A673 (cell line): ENCODE measurements at regions not wholly inside any gene's neighbourhood (a gene's known extent, or its start where the extent isn't known, plus 50 kb on each side); places are given as distances from the start of the nearest gene placed in this dataset.

Source experiments
- BruUV-seq: library from RNA; stranded (reverse); fragments of 400-500 nt; replicated peaks from 2 replicates; lab custom pipeline; 2021; lab: Mats Ljungman, UMichigan
- CTCF ChIA-PET: fragments of 300-600 bp; sonication (Branson Sonifier 250); formaldehyde crosslinking; loops from one replicate; lab custom pipeline; 2022; ENCODE audit warnings: antibody characterized with exemption; lab: Charles Lee
- POLR2A ChIA-PET: fragments of 300-600 bp; sonication (Branson Sonifier 250); formaldehyde crosslinking; loops from one replicate; lab custom pipeline; 2022; ENCODE audit warnings: antibody characterized with exemption; ENCODE audit not compliant: low non-redundant PET; lab: Charles Lee
- DNase-seq: peaks from one replicate; pipeline ENCODE4 v3.0.0-alpha.2; 2015; ENCODE audit warnings: low spot score
- H3K27ac ChIP-seq: fragments of 200-600 bp; sonication (generic); 2 replicates; pipeline ENCODE4 v1.5.1; 2016; ENCODE audit warnings: mixed run types, low read depth, mild to moderate bottlenecking, mixed read lengths, antibody characterized with exemption, low read length; ENCODE audit not compliant: poor library complexity, severe bottlenecking
- H3K27me3 ChIP-seq: fragments of 200-600 bp; sonication (generic); replicated peaks from 2 replicates; pipeline ENCODE4 v1.6.1; 2017; ENCODE audit warnings: mixed run types, low read depth, mild to moderate bottlenecking, mixed read lengths, antibody characterized with exemption, low read length; ENCODE audit not compliant: insufficient read depth, poor library complexity
- H3K36me3 ChIP-seq: fragments of 200-600 bp; sonication (generic); 2 replicates; pipeline ENCODE4 v1.6.1; 2016; ENCODE audit warnings: mixed run types, mild to moderate bottlenecking, mixed read lengths, antibody characterized with exemption, low read length; ENCODE audit not compliant: insufficient read depth, poor library complexity, severe bottlenecking
- H3K4me1 ChIP-seq: fragments of 200-600 bp; sonication (generic); 2 replicates; pipeline ENCODE4 v1.6.1; 2017; ENCODE audit warnings: mixed run types, mild to moderate bottlenecking, mixed read lengths, antibody characterized with exemption, low read length; ENCODE audit not compliant: insufficient read depth, poor library complexity, severe bottlenecking
- H3K4me3 ChIP-seq: fragments of 200-600 bp; sonication (generic); 2 replicates; pipeline ENCODE4 v1.5.1; 2016; ENCODE audit warnings: low read depth, mixed run types, mild to moderate bottlenecking, mixed read lengths, low read length; ENCODE audit not compliant: poor library complexity, severe bottlenecking
- H3K9me3 ChIP-seq: fragments of 200-600 bp; sonication (generic); 2 replicates; pipeline ENCODE4 v1.6.1; 2016; ENCODE audit warnings: mixed run types, low read depth, mild to moderate bottlenecking, mixed read lengths, antibody characterized with exemption, low read length; ENCODE audit not compliant: poor library complexity, severe bottlenecking
- EZH2 ChIP-seq: fragments of 200-600 bp; sonication (generic); IDR thresholded peaks from 2 replicates; pipeline ENCODE4 v1.6.1; 2017; ENCODE audit warnings: borderline replicate concordance, low read depth, mild to moderate bottlenecking, mixed read lengths, antibody characterized with exemption, low read length; ENCODE audit not compliant: poor library complexity, severe bottlenecking
- intact Hi-C: fragments of 100-400 bp; cut with micrococcal nuclease; formaldehyde crosslinking; loops from one replicate; pipeline ENCODE4 v1.10.0; 2022; ENCODE audit not compliant: unreplicated experiment
- TF ChIP-seq, protein P1 (sequence below): fragments of 300-800, 200-600 bp; sonication (generic); conservative IDR thresholded peaks from 2 replicates; pipeline ENCODE4 v1.5.1; 2017; ENCODE audit warnings: low read depth, mild to moderate bottlenecking, antibody characterized with exemption, low read length, moderate library complexity, mixed read lengths

DNA sequence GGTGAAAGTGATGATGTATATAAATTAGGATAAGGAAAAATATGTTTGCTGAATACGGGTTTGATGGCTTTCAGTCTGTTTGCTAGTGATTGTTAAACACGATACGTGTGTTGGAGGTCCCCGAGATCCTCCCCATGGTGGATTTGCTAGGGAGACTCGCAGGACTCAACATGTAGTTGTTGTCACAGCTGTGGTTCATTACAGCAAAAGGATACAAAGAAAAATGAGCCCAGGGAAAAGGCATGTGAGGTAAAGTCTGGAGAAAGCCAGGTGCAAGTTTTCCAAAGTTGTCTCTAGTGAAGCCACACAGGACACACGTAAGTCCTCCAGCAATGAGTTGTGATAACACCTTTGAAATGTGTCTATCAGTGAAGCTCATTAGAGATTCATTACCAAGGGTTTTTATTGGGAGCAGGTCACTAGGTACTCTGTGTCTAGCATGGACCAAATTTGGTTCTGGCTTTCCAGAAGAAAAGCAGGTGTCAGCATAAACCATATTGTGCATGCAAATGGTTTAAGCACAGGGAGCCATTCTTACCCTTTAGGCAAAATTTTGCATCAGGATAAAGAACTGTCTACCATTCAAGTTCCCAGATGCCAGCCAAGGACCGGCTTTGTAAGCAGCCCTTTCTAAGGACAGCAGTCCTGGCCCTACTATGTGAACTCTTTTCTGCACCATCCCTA is 215.2 kb upstream of the WSCD1 start:
- Histone ChIP-seq H3K27ac (no peak overlapping the region), H3K27me3 (no peaks in the 10 kb centered on the region), H3K4me1 (no peaks in the 10 kb centered on the region), H3K36me3 (no peaks in the 10 kb centered on the region), H3K9me3 (no peaks in the 10 kb centered on the region), H3K4me3 (no peak overlapping the region)
- DNase-seq = no peak
- CTCF ChIA-PET = no interaction called here
- intact Hi-C loops = no loop called here
- BruUV-seq = no TSS peak
- TF ChIP-seq, protein P1, sequence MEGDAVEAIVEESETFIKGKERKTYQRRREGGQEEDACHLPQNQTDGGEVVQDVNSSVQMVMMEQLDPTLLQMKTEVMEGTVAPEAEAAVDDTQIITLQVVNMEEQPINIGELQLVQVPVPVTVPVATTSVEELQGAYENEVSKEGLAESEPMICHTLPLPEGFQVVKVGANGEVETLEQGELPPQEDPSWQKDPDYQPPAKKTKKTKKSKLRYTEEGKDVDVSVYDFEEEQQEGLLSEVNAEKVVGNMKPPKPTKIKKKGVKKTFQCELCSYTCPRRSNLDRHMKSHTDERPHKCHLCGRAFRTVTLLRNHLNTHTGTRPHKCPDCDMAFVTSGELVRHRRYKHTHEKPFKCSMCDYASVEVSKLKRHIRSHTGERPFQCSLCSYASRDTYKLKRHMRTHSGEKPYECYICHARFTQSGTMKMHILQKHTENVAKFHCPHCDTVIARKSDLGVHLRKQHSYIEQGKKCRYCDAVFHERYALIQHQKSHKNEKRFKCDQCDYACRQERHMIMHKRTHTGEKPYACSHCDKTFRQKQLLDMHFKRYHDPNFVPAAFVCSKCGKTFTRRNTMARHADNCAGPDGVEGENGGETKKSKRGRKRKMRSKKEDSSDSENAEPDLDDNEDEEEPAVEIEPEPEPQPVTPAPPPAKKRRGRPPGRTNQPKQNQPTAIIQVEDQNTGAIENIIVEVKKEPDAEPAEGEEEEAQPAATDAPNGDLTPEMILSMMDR = no peak
- no peak for TF ChIP-seq EZH2
- POLR2A ChIA-PET = no interaction called here

DNA sequence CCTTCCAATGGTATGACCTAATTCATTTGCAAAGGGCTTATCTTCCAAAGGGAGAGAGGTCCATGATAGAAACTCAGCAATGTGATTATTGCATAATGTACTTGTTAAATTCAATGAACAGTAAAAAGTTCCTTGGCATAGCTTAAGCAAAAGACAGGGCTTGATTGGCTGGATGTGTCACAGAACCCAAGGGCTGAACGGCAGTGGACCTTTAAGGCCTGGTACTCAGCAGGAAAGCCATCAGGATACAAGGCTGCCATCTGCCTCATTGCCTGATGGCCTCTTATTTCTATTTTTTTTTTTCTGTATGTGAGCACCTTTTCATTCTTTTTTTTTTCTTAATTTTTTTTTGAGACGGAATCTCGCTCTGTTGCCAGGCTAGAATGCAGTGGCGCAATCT is 208.9 kb upstream of the WSCD1 start:
- no peak for DNase-seq
- Histone ChIP-seq H3K27ac (no peak overlapping the region), H3K9me3 (no peaks in the 10 kb centered on the region), H3K4me3 (no peak overlapping the region), H3K36me3 (no peaks in the 10 kb centered on the region), H3K4me1 (no peaks in the 10 kb centered on the region), H3K27me3 (no peaks in the 10 kb centered on the region)
- intact Hi-C loops = no loop called here
- no peak for TF ChIP-seq EZH2
- TF ChIP-seq, protein P1 = no peak
- BruUV-seq = no TSS peak
- ChIA-PET POLR2A (no interaction called here), CTCF (no interaction called here)

DNA sequence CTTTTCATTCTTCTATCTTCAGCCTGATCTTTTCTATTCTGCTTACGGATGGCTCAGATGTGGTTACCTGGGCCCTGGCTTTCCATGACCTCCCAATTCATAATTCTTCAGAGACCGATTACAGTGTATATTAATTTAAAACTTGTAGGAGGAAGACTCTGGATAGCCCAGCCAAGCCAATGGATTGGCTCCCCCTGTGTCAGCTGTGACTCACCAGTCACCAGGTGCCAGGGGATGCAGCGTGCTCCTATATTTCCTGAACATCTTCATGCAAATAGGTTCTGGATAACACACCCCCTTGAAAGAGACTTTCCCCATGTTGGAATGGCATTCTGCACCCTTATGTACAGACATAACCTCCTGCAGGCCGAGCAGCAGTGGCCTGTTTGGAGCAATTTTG is 208.3 kb upstream of the WSCD1 start:
- DNase-seq = no peak
- no TSS peak for BruUV-seq
- POLR2A ChIA-PET = no interaction called here
- Histone ChIP-seq H3K27me3 (peaks cover under 1% of the 10 kb centered on the region), H3K4me1 (no peaks in the 10 kb centered on the region), H3K9me3 (no peaks in the 10 kb centered on the region), H3K27ac (no peak overlapping the region), H3K4me3 (no peak overlapping the region), H3K36me3 (no peaks in the 10 kb centered on the region)
- CTCF ChIA-PET = no interaction called here
- intact Hi-C loops = no loop called here
- no peak for TF ChIP-seq EZH2
- TF ChIP-seq, protein P1 = no peak
